Activated naive CD8-positive, alpha-beta T cell treated with anti-CD3 and anti-CD28 coated beads, Interleukin-2, amount 10 ng/mL, durations not matched to agents 7 days and 5 days (primary cell): ENCODE measurements at regions not wholly inside any gene's neighbourhood (a gene's known extent, or its start where the extent isn't known, plus 50 kb on each side); places are given as distances from the start of the nearest gene placed in this dataset.
"Not testable (repeated sequence)": the region's sequence is repeated elsewhere in the genome, so short reads cannot be mapped to it uniquely, and the experiment has no call there.

ENCODE experiments used
- ATAC-seq: fragments of 150-1000 bp; cut with Tn5 transposase; one replicate; pipeline ENCODE4 v1.10.0; 2021; ENCODE audit warnings: low read depth, moderate library complexity
- POLR2A ChIA-PET: fragments of 350-600 bp; sonication (Branson Sonifier 250); formaldehyde crosslinking; loops from one replicate; lab custom pipeline; 2021; ENCODE audit warnings: antibody characterized with exemption; lab: Charles Lee
- DNase-seq: peaks from one replicate; pipeline ENCODE4 v3.0.0; 2021
- H3K27ac Mint-ChIP-seq: one replicate; pipeline ENCODE4 v1.8.0; 2022; ENCODE audit warnings: mild to moderate bottlenecking, mixed read lengths
- H3K27me3 Mint-ChIP-seq: one replicate; pipeline ENCODE4 v1.8.0; 2022; ENCODE audit warnings: mild to moderate bottlenecking, moderate library complexity, mixed read lengths
- H3K36me3 Mint-ChIP-seq: one replicate; pipeline ENCODE4 v1.8.0; 2021; ENCODE audit warnings: mild to moderate bottlenecking, mixed read lengths
- H3K4me1 Mint-ChIP-seq: one replicate; pipeline ENCODE4 v1.8.0; 2021; ENCODE audit warnings: mixed read lengths
- H3K4me3 Mint-ChIP-seq: one replicate; pipeline ENCODE4 v1.8.0; 2022; ENCODE audit warnings: mild to moderate bottlenecking, moderate library complexity, mixed read lengths
- H3K9me3 Mint-ChIP-seq: one replicate; pipeline ENCODE4 v1.8.0; 2021; ENCODE audit warnings: mixed read lengths

DNA sequence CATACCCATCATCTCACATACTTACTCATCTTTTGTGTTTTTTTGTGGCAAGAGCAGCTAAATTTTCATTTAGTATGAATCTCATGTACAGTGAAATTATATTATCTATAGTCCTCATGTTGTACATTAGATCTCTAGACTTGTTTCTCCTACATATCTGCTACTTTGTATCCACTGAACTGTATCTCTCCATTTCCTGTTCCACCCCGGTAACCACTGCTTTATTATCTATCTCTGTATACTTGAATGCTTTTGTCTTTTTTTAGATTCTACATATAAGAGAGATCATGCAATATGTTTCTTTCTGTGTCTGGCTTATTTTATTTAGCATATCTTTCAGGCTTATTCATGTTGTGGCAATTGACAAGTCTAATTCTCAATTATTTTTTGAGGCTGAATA is 125.1 kb downstream of the ANKRD7 start:
- no peaks in the 10 kb centered on the region for H3K4me1 Mint-ChIP-seq
- H3K4me3 Mint-ChIP-seq, result no peak overlapping the region

DNA sequence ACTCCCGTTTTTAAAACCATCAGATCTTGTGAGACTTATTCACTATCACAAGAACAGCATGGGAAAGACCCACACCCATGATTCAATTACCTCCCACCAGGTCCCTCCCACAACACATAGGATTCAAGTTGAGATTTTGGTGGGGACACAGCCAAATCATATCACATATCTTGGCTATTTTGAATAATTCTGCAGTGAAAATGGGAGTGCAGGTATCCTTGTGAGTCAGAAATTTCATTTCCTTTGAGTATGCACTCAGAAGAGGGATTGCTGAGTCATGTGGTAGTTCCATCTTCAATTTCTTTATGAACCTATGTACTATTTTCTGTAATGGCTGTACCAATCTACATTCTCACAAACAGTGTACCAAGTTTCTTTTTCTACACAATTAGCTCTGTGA is 125.8 kb downstream of the ANKRD7 start:
- Mint-ChIP-seq H3K9me3 (no peaks in the 10 kb centered on the region), H3K4me3 (no peak overlapping the region), H3K4me1 (no peaks in the 10 kb centered on the region), H3K27ac (no peak overlapping the region), H3K27me3 (peaks cover 3% of the 10 kb centered on the region), H3K36me3 (no peaks in the 10 kb centered on the region)
- POLR2A ChIA-PET, result no interaction called here
- ATAC-seq (no peak), DNase-seq (no peak)

More for the DNA sequence above, 125.1 kb downstream of the ANKRD7 start:
- ATAC-seq, result no peak
- H3K27ac Mint-ChIP-seq, result no peak overlapping the region
- H3K27me3 Mint-ChIP-seq, result peaks cover 3% of the 10 kb centered on the region
- H3K36me3 Mint-ChIP-seq, result no peaks in the 10 kb centered on the region
- no peaks in the 10 kb centered on the region for H3K9me3 Mint-ChIP-seq
- POLR2A ChIA-PET, result no interaction called here
- DNase-seq, result no peak

DNA sequence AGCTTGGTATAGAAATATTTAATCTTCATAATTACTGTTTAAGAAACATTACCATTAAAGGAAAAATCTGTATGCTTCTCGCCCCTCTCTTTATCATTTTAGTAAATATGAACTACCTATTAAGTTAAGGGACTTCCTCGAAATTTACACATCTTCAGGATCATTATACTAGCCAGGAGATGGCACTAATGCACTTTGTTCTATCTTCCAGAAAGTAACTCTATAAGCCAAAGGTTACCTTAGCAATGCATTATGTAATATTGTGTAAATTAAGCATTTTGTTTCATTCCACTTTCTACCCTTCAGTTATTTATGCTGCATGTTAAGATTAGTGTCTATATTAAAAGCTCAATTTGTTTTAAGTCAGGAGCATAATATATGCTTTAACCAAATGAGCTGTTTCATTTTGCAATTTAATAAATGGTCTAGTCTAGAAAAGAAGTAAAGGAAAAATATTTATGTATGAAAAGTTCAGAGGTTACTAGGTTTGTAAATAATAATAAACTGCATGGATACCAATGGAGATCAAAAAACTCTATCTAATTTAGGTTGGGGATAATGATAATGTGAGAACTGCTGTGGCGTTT is 128.5 kb downstream of the ANKRD7 start:
- Mint-ChIP-seq H3K4me1 (no peaks in the 10 kb centered on the region), H3K4me3 (no peak overlapping the region), H3K27me3 (peaks cover 3% of the 10 kb centered on the region), H3K9me3 (peaks cover 2% of the 10 kb centered on the region), H3K36me3 (no peaks in the 10 kb centered on the region), H3K27ac (no peak overlapping the region)
- ATAC-seq (no peak), DNase-seq (no peak)
- POLR2A ChIA-PET, result no interaction called here

DNA sequence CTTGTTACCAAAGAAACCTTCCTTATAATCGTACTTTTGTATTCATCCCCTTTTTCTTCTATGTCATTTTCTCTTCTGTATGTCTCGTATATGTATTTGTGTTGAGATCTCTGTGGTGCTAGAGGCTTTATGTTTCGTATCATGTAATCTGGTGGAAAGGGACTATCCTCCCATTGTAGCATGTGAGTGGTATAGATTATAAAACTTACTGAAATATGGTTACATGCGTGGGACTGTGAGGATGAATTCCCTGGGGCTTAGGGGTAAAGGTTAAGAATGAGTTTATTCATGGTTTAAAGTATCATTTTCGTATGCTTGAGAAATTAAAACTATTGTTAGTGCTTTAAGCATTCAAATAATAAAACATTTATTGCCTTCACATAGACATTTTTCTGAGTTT is 141.9 kb downstream of the ANKRD7 start:
- no peaks in the 10 kb centered on the region for H3K4me1 Mint-ChIP-seq
- no peaks in the 10 kb centered on the region for H3K9me3 Mint-ChIP-seq
- no peak overlapping the region for H3K4me3 Mint-ChIP-seq
- H3K27ac Mint-ChIP-seq, result no peak overlapping the region
- ATAC-seq, result no peak
- POLR2A ChIA-PET, result no interaction called here
- no peaks in the 10 kb centered on the region for H3K36me3 Mint-ChIP-seq
- H3K27me3 Mint-ChIP-seq, result no peaks in the 10 kb centered on the region
- no peak for DNase-seq

DNA sequence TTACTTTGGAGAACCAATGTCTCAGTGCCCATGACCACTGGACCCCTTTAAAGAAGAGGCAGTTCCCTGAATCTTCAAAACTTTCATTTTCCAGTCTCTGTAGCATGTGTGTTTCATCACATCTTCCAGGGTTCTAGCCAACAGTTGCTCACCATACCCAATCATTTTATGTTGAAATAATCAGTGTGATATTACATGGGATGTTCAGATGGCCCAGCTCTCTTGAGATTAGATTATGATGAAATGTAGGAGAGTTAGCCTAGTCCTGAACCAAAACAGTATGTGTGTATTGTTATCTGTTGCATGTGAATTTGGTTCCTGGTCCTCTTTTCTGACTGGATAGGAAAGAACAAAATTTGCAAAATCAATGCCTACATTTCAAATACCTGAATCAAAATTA is 144.5 kb downstream of the ANKRD7 start:
- H3K27ac Mint-ChIP-seq, result no peak overlapping the region
- POLR2A ChIA-PET, result no interaction called here
- DNase-seq (no peak), ATAC-seq (no peak)
- no peaks in the 10 kb centered on the region for H3K36me3 Mint-ChIP-seq
- H3K4me1 Mint-ChIP-seq, result no peaks in the 10 kb centered on the region
- H3K9me3 Mint-ChIP-seq, result no peaks in the 10 kb centered on the region
- H3K4me3 Mint-ChIP-seq, result no peak overlapping the region
- H3K27me3 Mint-ChIP-seq, result no peaks in the 10 kb centered on the region

DNA sequence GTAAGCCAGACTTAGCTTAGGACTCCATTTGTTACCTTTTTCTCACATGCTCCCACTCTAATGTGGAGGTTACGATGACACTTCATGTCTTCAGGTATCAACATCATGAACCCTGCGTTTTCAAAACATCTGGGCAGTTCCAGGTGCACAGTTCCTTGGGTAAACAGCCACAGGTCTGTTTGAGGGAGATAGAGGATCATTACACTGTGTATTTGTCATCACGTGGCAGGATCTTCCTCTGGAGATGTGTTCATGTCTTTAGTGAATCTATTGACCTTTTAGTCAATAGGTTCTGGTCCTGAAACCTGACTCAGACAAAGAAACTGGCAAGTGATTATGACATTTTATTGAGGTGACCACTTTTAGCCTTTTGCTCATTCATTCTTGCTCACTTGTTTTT is 145.5 kb downstream of the ANKRD7 start:
- Mint-ChIP-seq H3K4me1 (no peaks in the 10 kb centered on the region), H3K9me3 (no peaks in the 10 kb centered on the region), H3K27ac (no peak overlapping the region), H3K4me3 (no peak overlapping the region), H3K27me3 (no peaks in the 10 kb centered on the region), H3K36me3 (no peaks in the 10 kb centered on the region)
- ATAC-seq (no peak), DNase-seq (no peak)
- POLR2A ChIA-PET, result no interaction called here

DNA sequence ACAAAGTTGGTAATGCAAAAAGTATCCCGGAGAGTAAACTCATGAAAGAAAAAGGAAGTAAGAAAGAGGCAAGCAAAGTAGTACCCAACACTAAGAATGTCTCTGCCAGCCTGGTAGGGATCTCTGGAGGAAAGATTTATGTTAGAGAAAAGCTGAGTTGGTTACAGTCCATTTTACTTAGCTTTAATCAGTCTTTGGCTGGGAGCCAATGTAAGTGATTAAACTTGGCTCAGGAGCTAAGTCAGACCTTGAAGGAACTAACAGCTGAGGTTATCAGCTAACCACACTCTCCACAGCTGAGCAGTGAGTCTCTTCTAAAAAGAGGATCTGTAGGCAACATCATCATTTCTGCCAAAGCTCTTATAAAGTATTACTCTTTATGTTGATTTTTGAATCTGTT is 148.0 kb downstream of the ANKRD7 start:
- no peak for DNase-seq
- POLR2A ChIA-PET, result no interaction called here
- H3K27ac Mint-ChIP-seq, result no peak overlapping the region
- H3K4me1 Mint-ChIP-seq, result no peaks in the 10 kb centered on the region
- H3K9me3 Mint-ChIP-seq, result no peaks in the 10 kb centered on the region
- H3K4me3 Mint-ChIP-seq, result no peak overlapping the region
- H3K27me3 Mint-ChIP-seq, result no peaks in the 10 kb centered on the region
- no peak for ATAC-seq
- no peaks in the 10 kb centered on the region for H3K36me3 Mint-ChIP-seq

DNA sequence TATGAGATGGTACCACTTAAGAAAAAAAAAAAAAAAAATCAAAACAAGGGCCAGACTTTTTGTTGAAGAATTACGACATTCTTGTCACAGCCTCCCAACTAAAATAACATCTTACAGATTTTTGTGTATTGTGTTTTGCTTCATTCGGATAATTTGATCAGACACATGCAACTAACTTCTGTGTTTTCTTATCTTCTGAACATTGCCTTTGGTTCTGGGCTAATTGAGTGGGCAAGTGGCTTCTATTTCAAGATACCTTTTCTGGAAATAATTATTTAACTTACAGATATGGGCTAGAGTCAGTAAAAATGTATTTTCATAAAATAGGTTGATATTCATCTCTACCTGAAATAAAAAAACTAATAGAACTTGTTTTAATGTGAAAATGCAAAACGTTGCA is 165.1 kb downstream of the ANKRD7 start:
- DNase-seq (no peak), ATAC-seq (no peak)
- Mint-ChIP-seq H3K36me3 (no peaks in the 10 kb centered on the region), H3K4me1 (no peaks in the 10 kb centered on the region), H3K27ac (no peak overlapping the region), H3K9me3 (no peaks in the 10 kb centered on the region), H3K4me3 (no peak overlapping the region), H3K27me3 (no peaks in the 10 kb centered on the region)
- POLR2A ChIA-PET, result no interaction called here

DNA sequence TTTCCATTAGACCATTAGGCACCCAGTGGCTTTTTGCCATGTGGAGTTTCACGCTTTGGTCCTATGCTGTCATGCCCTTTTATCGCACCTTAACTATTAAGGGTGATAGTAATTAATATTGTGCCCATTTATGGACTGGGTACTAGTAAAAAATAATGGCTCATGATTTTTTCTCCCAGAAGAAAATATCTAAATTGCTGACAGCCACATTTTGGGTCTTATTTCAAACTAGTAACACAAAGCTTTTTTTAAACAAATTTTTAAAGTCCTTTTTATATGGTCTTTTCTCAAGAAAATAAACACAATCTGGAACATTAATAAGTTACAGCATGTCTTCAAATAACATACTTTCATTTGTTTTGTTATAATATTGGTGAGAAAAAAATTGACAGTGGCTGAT is 179.7 kb downstream of the ANKRD7 start:
- no peak overlapping the region for H3K27ac Mint-ChIP-seq
- H3K9me3 Mint-ChIP-seq, result no peaks in the 10 kb centered on the region
- ATAC-seq, result no peak
- H3K4me3 Mint-ChIP-seq, result no peak overlapping the region
- no peaks in the 10 kb centered on the region for H3K4me1 Mint-ChIP-seq
- no peak for DNase-seq
- no peaks in the 10 kb centered on the region for H3K36me3 Mint-ChIP-seq
- POLR2A ChIA-PET, result no interaction called here
- H3K27me3 Mint-ChIP-seq, result peaks cover 2% of the 10 kb centered on the region

DNA sequence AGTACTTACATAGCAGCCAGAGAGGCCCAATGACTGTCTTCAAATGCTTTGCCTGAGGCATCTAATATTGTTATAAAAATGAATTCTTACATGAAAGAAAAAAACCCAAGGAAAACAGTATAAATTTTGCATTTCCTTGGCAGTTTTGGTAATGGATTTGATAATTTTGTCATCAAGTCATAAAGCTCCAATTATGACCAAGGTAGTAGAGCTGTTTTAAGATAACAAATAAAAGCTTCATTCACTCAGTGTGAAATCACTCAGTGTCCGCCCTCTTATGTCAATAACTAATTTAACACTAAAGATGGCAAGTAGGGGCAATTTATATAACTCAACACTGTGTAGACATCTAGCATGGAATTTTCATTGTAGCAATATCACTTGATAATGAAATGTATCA is 193.9 kb downstream of the ANKRD7 start:
- H3K36me3 Mint-ChIP-seq, result no peaks in the 10 kb centered on the region
- POLR2A ChIA-PET, result no interaction called here
- DNase-seq, result no peak
- no peak for ATAC-seq
- no peak overlapping the region for H3K27ac Mint-ChIP-seq
- no peaks in the 10 kb centered on the region for H3K9me3 Mint-ChIP-seq
- no peaks in the 10 kb centered on the region for H3K4me1 Mint-ChIP-seq
- no peaks in the 10 kb centered on the region for H3K27me3 Mint-ChIP-seq
- H3K4me3 Mint-ChIP-seq, result no peak overlapping the region

DNA sequence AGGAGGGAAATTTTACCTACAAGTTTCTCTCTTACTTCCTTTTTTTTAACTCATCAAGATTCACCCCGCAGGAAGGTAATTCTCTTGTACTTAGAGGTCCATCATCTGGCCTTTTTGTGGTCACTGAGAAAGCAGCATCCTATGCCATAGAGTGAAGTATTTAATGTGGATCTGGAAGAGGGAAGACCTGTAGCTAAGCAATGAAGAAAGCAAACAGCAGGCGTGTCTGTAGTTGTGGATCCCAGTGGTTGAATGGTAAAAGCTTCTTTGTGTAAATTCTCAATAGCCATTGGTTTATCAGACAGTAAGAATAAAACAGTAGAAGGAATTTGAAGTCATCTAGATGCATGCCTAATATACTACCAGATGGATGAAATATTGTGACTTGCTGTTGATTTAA is 196.4 kb downstream of the ANKRD7 start:
- DNase-seq (no peak), ATAC-seq (no peak)
- no peaks in the 10 kb centered on the region for H3K4me1 Mint-ChIP-seq
- no peaks in the 10 kb centered on the region for H3K36me3 Mint-ChIP-seq
- H3K27ac Mint-ChIP-seq, result no peak overlapping the region
- no peaks in the 10 kb centered on the region for H3K9me3 Mint-ChIP-seq
- no peaks in the 10 kb centered on the region for H3K27me3 Mint-ChIP-seq
- H3K4me3 Mint-ChIP-seq, result no peak overlapping the region
- POLR2A ChIA-PET, result no interaction called here

DNA sequence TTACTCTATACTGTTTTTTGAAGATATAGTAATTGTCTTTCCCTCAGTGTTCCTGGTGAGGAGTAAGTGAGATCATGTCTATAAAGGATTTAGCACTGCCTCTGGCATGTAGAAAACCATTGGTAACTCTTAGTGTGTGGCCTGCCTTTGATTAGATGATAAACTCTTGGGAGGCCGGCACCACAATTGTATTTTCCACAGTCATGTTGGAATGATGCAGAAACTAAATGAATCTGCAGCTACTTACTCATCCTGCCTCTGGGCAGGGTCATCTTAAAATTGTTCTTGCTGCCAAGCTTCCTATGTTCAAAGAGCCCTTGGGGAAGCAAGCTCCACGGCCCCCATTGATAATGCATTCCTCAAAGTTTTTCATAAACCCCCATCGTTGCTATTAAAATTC is 204.6 kb downstream of the ANKRD7 start:
- POLR2A ChIA-PET, result no interaction called here
- H3K27ac Mint-ChIP-seq, result no peak overlapping the region
- H3K4me1 Mint-ChIP-seq, result no peaks in the 10 kb centered on the region
- no peak for ATAC-seq
- H3K4me3 Mint-ChIP-seq, result no peak overlapping the region
- no peak for DNase-seq
- no peaks in the 10 kb centered on the region for H3K27me3 Mint-ChIP-seq
- H3K9me3 Mint-ChIP-seq, result peaks cover 2% of the 10 kb centered on the region
- no peaks in the 10 kb centered on the region for H3K36me3 Mint-ChIP-seq

DNA sequence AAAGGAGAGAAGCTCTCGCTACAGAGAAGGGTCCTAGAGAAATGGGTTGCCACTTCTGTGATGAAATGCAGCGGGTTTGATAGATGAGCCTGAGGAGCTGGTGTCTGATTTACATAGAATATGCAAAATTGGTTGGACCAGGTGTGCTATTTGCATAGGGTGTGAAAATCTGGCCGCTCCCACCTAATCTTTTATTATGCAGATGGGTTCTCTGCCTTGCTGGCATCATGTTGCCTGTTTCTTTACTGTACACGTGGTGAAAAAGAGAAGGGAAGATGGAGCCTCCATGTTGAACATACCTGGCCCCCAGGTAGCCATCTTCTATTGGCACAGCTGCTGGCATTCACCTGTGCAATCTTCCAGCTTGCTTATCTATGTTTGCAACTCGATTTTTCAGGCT is 212.2 kb downstream of the ANKRD7 start:
- POLR2A ChIA-PET, result no interaction called here
- DNase-seq, result no peak
- no peak for ATAC-seq
- Mint-ChIP-seq H3K36me3 (no peaks in the 10 kb centered on the region), H3K9me3 (peaks cover 9% of the 10 kb centered on the region), H3K27me3 (no peaks in the 10 kb centered on the region), H3K4me3 (no peak overlapping the region), H3K4me1 (no peaks in the 10 kb centered on the region), H3K27ac (no peak overlapping the region)

DNA sequence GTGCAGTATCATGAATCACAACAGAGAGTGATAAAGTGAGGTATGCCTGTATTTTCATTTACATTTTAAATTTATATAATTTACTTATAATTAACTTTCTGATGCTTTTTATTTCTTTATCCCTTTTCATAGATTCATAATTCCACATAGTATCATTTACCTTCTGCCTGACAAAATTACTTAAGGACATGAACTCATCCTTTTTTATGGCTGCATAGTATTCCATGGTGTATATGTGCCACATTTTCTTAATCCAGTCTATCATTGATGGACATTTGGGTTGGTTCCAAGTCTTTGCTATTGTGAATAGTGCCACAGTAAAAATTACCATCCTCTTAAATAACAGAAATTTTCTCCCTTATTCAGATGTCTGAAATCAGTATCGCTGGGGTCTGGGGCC is 224.5 kb downstream of the ANKRD7 start:
- not testable (repeated sequence) for H3K27ac Mint-ChIP-seq

More for the DNA sequence above, 224.5 kb downstream of the ANKRD7 start:
- ATAC-seq, POLR2A ChIA-PET, DNase-seq, H3K36me3 Mint-ChIP-seq, H3K9me3 Mint-ChIP-seq, H3K4me1 Mint-ChIP-seq, H3K4me3 Mint-ChIP-seq, H3K27me3 Mint-ChIP-seq: not testable (repeated sequence)
